Right hindlimb (tissue), 1 donor: ENCODE measurements at regions not wholly inside any gene's neighbourhood (a gene's known extent, or its start where the extent isn't known, plus 50 kb on each side); places are given as distances from the start of the nearest gene placed in this dataset.
"Not testable (repeated sequence)": the region's sequence is repeated elsewhere in the genome, so short reads cannot be mapped to it uniquely, and the experiment has no call there.

Experiments used
- DNase-seq: peaks from one replicate; pipeline ENCODE4 v3.0.0-alpha.2; 2018

- DNase-seq = no peak
These were observed 298.7 kb upstream of the KCNN2 start for GRCh38 chr5:114062932-114063867.

GRCh38 chr5:114065912-114066311, 296.0 kb upstream of the KCNN2 start:
- DNase-seq = no peak

- no peak for DNase-seq
These were observed 291.7 kb upstream of the KCNN2 start for GRCh38 chr5:114070093-114070722.

- DNase-seq = peak; percentile 23
These were observed 272.6 kb upstream of the KCNN2 start for GRCh38 chr5:114089259-114089658.

- no peak for DNase-seq
These were observed 264.3 kb upstream of the KCNN2 start for GRCh38 chr5:114097570-114097969.

- no peak for DNase-seq
These were observed 262.7 kb upstream of the KCNN2 start for GRCh38 chr5:114099161-114099560.

GRCh38 chr5:114101153-114101552, 260.7 kb upstream of the KCNN2 start:
- DNase-seq = no peak

- DNase-seq = no peak
These were observed 248.3 kb upstream of the KCNN2 start for GRCh38 chr5:114113604-114114003.

- DNase-seq = no peak
These were observed 244.9 kb upstream of the KCNN2 start for GRCh38 chr5:114116981-114117380.

- no peak for DNase-seq
These were observed 243.4 kb upstream of the KCNN2 start for GRCh38 chr5:114118511-114118910.

GRCh38 chr5:114120166-114120565, 241.7 kb upstream of the KCNN2 start:
- no peak for DNase-seq

GRCh38 chr5:114122852-114123251, 239.0 kb upstream of the KCNN2 start:
- DNase-seq = no peak

- DNase-seq = no peak
These were observed 238.2 kb upstream of the KCNN2 start for GRCh38 chr5:114123654-114124053.

- DNase-seq = no peak
These were observed 215.5 kb upstream of the KCNN2 start for GRCh38 chr5:114146398-114146797.

- no peak for DNase-seq
These were observed 213.6 kb upstream of the KCNN2 start for GRCh38 chr5:114148253-114148652.

- DNase-seq = not testable (repeated sequence)
These were observed 213.1 kb upstream of the KCNN2 start for GRCh38 chr5:114148728-114149127.

GRCh38 chr5:114152656-114153360, 209.1 kb upstream of the KCNN2 start:
- DNase-seq = no peak

- DNase-seq = no peak
These were observed 208.5 kb upstream of the KCNN2 start for GRCh38 chr5:114153392-114153791.

- DNase-seq = no peak
These were observed 208.0 kb upstream of the KCNN2 start for GRCh38 chr5:114153833-114154232.

- DNase-seq = no peak
These were observed 195.8 kb upstream of the KCNN2 start for GRCh38 chr5:114166081-114166480.

- DNase-seq = no peak
These were observed 187.7 kb upstream of the KCNN2 start for GRCh38 chr5:114174131-114174530.

- DNase-seq = no peak
These were observed 187.0 kb upstream of the KCNN2 start for GRCh38 chr5:114174837-114175236.

GRCh38 chr5:114176356-114176755, 185.5 kb upstream of the KCNN2 start:
- no peak for DNase-seq

- DNase-seq = no peak
These were observed 182.7 kb upstream of the KCNN2 start for GRCh38 chr5:114179134-114179533.
